Stimulated activated CD4-positive, alpha-beta T cell treated with anti-CD3 and anti-CD28 coated beads, Interleukin-4, amount 100 ng/mL, for 48 hours (primary cell): ENCODE measurements at regions not wholly inside any gene's neighbourhood (a gene's known extent, or its start where the extent isn't known, plus 50 kb on each side); places are given as distances from the start of the nearest gene placed in this dataset.
"Not testable (repeated sequence)": the region's sequence is repeated elsewhere in the genome, so short reads cannot be mapped to it uniquely, and the experiment has no call there.

Source experiments
- DNase-seq, 2 donors: peaks; one replicate each; pipeline ENCODE4 v3.0.0-alpha.2; 2020; ENCODE audit warnings: low read depth in 2 of 2

- no peak for DNase-seq
Measured at GRCh38 chr20:11976966-11977365, 59.3 kb downstream of the BTBD3 start.

DNA sequence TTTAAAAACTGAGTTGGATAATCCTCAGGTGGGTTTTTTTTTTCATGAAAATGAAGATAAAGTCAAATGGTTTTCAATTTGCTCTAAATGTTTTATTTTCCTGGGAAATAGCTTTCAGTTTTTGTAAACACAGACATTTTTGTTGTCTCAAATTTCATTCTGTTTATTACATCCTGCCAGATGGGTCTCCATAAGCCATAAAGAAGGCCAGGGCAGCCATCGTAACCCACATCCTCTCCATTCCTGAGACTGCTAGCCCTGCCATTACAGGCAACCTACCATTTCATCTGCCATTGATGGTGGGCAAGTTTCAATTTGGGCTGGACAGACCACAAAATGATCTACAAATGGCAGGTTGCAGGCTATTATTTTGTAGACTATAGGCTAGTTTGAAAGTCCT is 60.8 kb downstream of the BTBD3 start:
- no peak for DNase-seq

- DNase-seq, result no peak
Measured at GRCh38 chr20:11979306-11979990, 61.8 kb downstream of the BTBD3 start.

DNA sequence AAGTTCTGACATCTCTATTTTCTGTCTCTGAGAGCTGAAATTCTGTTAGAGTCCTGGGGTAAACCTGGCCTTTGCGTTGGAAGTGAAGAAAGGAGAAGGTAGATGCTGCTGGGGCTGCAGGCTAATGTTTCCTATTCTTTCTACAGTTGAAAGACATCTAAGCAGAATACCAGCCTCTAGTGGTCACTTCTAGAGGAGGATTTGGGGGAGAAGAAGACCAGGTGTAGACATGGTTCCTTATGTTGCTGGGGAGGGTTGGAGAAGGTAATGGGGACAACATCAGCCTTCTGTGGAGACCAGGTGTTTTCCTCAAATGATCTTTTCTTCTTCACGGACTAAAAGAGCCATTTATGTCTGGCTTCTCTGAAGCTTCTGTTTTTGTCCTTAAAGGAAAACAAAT is 62.6 kb downstream of the BTBD3 start:
- DNase-seq, result no peak

DNA sequence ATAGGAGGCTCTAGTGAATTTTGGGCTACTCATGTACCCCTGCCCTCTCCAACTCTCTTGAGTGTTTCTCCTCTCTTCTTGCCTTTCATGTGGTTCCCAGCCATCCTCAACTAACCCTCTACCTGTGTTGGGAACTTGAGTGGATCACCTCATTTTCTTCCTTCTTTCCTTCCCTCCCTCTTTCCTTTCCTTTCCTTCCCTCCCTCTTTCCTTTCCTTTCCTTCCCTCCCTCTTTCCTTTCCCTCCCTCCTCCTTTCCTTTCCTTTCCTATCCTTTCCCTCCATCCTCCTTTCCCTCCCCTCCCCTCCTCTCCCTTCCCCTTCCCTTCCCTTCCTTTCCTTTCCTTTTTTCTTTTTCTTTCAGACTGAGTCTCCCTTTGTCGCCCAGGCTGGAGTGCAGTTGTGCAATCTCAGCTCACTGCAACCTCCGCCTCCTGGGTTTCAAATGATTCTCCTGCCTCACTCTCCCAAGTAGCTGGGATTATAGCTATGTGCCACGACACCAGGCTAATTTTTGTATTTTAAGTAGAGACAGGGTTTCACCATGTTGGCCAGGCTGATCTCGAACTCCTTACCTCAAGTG is 63.8 kb downstream of the BTBD3 start:
- DNase-seq, result no peak

- no peak for DNase-seq
Measured at GRCh38 chr20:11982289-11982954, 64.7 kb downstream of the BTBD3 start.

DNA sequence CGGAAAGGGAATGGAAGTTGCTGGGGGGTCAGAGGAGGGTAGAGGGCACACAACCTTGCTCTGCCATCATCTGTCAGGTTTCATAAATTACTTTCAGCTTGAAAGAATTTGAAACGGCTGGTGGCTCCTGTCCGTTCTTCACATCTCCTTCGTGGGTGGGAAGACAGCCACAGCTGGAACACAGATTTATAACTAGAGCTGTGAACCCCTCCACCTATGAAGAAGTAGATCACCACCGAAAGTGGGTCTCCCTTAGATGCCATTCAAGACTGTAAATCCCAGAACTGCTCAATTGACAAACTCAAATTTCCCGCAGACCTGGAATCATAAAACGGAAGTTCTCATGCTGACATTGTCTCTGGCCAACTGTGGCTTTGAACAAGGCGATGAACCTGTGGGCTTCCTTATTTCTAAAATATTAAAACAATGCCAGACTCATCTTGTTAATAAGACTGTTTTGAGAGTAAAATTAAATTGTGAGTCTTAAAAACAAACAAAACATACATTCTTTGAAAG is 65.3 kb downstream of the BTBD3 start:
- no peak for DNase-seq

GRCh38 chr20:11986954-11987353 is 69.3 kb downstream of the BTBD3 start:
- DNase-seq, result no peak

- DNase-seq, result no peak
Measured at GRCh38 chr20:11987526-11987925, 69.8 kb downstream of the BTBD3 start.

- DNase-seq, result no peak
Measured at GRCh38 chr20:11989018-11989771, 71.5 kb downstream of the BTBD3 start.

GRCh38 chr20:11992426-11992825 is 74.7 kb downstream of the BTBD3 start:
- no peak for DNase-seq

- DNase-seq, result no peak
Measured at GRCh38 chr20:11993886-11994461, 76.3 kb downstream of the BTBD3 start.

- no peak for DNase-seq
Measured at GRCh38 chr20:11995805-11996567, 78.3 kb downstream of the BTBD3 start.

GRCh38 chr20:12004776-12005175 is 87.1 kb downstream of the BTBD3 start:
- not testable (repeated sequence) for DNase-seq

DNA sequence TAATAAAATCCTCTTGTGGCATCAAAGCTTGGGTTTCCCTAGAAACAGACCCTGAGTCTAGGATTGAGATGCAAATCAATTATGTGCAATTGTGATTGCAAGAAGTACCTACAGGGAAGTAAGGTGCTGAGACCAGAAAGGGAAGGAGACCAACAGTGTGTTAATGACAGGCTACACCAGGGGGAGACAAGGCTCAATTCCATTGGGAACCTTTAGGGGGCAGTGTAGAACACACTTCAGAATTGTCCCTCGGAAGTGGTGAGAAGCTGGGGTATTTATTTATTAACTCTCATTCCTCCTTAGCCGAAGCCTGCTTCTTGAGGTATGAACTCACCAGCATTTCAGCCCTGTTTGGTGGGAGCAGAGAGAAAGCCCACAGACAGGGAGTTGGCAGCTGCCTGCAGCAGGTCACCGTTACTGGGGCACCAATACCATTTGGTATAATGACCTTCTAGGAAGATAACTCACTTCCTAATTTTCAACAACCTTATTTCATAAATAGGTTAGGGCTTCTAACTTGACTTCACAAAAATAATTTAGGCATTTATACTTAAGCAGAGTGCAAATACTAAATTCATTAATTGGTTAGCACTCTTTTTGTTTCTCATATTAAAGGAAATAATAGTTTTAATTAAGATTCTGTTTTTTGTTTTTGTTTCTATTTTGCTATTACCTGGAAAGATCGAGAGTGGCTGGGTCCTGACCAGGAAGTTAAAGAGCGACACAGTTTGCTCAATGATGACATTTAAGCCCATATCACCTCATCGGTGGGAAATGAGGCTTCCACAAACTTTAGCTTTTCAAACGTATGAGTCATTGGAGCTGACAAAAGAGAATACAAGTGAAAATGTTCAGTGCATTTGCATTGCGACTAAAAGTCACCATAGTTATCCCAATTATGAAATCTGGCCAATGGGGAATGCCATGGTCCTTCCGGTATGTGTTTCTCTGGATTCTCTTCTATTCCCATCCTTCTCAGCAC is 94.8 kb downstream of the BTBD3 start:
- peak; percentile 1 to 4 for DNase-seq

- DNase-seq, result no peak
Measured at GRCh38 chr20:12014276-12014675, 96.6 kb downstream of the BTBD3 start.

- DNase-seq, result no peak
Measured at GRCh38 chr20:12014736-12015135, 97.0 kb downstream of the BTBD3 start.

DNA sequence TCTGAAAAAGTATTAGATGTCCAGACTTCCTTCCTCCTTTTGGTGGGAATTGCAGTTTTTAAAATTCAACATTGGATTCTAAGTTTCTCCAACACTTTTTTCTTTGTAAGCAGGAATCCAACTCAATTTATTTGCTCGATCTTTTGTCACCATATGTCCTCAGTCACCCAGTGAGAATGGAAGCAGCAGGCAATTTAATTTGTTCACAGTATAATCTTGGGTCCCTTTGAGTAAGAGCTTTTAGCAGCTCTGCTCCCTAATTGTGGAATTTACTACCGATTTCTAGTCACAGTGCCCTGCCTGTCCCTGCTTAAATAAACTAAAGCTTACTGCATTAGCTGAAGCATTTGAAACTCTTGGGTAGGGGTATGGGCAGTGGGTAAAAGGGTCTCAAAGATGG is 98.6 kb downstream of the BTBD3 start:
- no peak for DNase-seq

DNA sequence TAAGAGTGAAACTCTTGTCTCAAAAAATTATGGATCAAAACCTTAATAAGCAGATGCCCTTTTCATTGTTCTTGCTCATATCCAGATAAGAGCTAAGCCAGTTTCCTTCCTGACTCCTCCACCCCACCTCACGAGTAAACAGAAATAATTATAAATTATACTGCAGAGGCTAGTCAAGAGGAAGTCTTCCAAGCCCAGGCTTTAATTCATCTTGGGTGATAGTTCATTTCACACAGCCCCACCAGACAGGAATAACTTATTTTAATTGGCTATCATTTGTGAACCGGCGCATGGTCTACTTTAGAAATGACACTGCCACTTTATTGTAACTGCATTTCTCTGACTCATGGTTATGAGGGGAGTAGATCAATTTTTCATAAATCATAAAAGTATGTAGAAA is 102.0 kb downstream of the BTBD3 start:
- no peak for DNase-seq

- DNase-seq, result no peak
Measured at GRCh38 chr20:12020846-12021245, 103.2 kb downstream of the BTBD3 start.
